Left colon (tissue), 2 donors: ENCODE measurements at regions not wholly inside any gene's neighbourhood (a gene's known extent, or its start where the extent isn't known, plus 50 kb on each side); places are given as distances from the start of the nearest gene placed in this dataset.
"Not testable (repeated sequence)": the region's sequence is repeated elsewhere in the genome, so short reads cannot be mapped to it uniquely, and the experiment has no call there.

Experiments used
- ATAC-seq: fragments of 200-7000 bp; cut with Tn5 transposase; one replicate; pipeline ENCODE4 v1.9.1; 2020; ENCODE audit warnings: mild to moderate bottlenecking, moderate library complexity
- DNase-seq, 2 donors: peaks; one replicate each; pipeline ENCODE4 v3.0.0-alpha.2; 2020
- intact Hi-C, 2 donors: fragments of 100-400 bp; cut with DNase I in 1 of 2; cut with micrococcal nuclease in 1 of 2; formaldehyde crosslinking; loops; one replicate each; pipeline versions ENCODE4 v1.11.2 to v1.14.0; 2022; cut with DNase I, micrococcal nuclease
- donor health status: DM: no; HTN: no; CAD: no.
- donor health status: DM: yes; HTN: yes; CAD: no.

GRCh38 chr10:64369885-64370773 lies 848.9 kb downstream of the REEP3 start:
- DNase-seq (no peak), ATAC-seq (peak; percentile 96)
- intact Hi-C loops, result no loop called here

- no peak for DNase-seq
- intact Hi-C loops, result no loop called here
- ATAC-seq, result no peak
These were observed 853.1 kb downstream of the REEP3 start for GRCh38 chr10:64374346-64374745.

- intact Hi-C loops, result no loop called here
- no peak for DNase-seq
- ATAC-seq, result peak; percentile 71
These were observed 855.0 kb downstream of the REEP3 start for GRCh38 chr10:64376167-64376566.

- ATAC-seq, result peak; percentile 85
- peak; percentile 11 to 27 for DNase-seq
- intact Hi-C loops, result no loop called here
These were observed 858.7 kb downstream of the REEP3 start for GRCh38 chr10:64379898-64380297.

- DNase-seq, result no peak
- intact Hi-C loops, result no loop called here
- no peak for ATAC-seq
These were observed 864.2 kb downstream of the REEP3 start for GRCh38 chr10:64385355-64385754.

DNA sequence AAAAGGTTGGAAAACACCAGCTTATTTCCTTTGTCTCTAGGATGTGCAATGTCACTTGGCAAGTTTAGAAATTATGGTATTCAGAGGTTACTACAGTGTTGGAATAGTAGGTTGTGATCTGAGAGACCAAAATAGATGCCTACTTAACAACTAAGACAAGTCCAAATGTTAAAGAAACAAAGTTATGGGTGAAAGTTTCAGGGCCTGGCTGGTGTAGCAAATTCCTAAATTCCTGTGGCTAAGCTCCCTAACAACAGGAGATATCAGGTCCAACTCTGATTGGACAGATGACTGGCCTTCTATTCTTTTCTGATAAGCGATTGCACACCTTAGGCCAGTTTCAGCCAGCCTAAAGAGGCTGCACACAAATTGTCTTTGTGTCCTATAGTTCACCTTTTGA lies 873.5 kb downstream of the REEP3 start:
- intact Hi-C loops, result no loop called here
- DNase-seq (no peak), ATAC-seq (no peak)

DNA sequence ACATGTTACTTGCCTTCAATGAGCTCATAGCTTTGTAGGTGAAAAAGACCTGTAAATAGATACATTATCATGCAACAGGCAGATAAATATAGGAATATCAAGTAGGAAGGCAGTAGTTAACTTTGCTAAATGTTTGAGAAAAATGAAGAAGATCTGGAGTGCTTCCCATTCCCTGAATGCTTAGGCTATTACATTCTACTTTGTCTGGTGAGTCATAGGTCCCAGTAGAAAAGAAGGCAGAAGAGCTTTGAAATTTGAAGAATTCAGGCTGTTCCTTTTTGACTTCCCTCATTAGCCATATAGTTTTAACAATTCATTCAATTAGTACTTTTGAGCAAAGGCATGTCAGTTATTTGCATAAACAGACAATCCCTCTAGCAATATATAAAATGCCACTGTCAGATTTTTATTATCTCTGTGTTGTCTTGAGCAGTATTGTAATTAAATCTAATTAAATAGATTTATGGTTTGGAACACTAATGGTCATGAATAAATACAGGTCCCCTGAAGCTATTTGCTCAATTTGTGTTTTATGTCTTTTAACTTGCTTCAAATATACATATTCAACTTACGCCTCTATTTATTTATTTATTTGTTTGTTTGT lies 875.0 kb downstream of the REEP3 start:
- intact Hi-C loops, result no loop called here
- DNase-seq (no peak), ATAC-seq (no peak)

DNA sequence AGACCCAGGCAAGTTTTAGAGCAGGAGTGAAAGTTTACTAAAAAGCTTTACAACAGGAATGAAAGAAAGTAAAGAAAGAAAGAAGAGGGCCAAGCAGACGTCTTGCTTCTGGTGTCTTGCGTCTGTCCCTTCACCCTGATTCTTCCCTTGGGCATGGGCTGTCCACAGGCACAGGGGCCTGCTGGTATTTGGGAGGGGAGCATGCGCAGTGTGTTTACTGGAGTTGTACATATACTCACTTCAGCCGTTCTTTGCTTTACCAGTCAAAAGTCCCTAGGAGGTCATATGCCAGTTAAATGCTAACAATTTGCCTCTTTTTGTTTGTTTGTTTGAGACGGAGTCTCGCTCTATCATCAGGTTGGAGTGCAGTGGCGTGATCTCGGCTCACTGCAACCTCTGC lies 875.9 kb downstream of the REEP3 start:
- no peak for DNase-seq
- no peak for ATAC-seq
- intact Hi-C loops, result no loop called here

DNA sequence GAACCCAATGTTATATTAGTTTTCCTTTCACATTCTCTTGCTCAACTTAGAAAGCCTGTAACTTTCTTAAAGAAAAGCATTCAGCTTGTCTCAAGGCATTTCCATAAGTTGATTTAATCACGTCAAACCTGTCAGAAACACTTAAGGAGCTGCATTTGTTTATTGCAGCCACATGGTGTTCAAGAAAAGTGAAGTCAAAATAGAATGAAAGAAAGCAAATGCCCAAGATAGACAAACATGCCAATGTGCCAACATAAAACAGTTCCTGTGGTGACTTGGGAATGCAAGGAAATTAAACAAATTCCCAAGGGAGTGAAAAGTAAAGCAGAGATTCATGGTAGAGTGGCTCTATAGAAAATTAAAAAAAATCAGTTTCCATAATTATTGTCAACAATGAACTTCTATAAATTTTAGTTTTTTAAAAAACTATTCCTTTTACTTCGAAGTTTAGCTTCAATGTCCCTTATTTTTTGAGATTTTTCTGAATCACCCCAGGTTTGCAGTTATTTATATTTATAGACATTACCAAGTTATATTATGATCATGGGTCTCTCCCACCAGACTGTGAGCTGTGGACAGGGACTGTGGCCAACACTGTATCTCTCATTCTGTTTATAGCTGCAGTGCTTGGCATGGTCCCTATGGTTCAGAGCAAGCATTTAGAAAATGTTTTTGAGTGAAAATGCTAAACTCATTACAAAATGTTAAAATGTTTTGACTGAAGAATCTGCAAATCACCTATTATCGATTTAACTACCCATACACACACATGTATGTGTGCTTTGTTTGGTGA lies 887.4 kb downstream of the REEP3 start:
- ATAC-seq (no peak), DNase-seq (no peak)
- intact Hi-C loops, result no loop called here

DNA sequence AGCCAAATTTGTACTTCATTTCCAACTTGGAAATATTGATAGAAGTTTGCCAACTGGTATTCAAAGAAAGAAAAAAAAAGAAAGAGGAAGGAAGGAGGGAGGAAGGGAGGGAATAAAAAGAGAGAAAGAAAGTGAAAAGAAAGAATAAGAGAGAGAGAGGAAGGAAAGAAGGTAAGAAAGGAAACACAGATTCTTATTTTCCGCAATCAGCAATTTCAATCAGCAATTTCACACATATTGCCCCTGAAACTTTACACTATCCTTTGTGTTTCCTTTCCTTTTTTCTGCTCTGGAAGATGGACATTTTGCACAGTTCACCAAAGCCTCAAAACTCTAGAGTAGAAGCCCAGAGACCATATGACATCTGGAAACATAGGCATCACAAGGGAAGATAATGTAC lies 888.1 kb downstream of the REEP3 start:
- DNase-seq (no peak), ATAC-seq (no peak)
- intact Hi-C loops, result no loop called here

DNA sequence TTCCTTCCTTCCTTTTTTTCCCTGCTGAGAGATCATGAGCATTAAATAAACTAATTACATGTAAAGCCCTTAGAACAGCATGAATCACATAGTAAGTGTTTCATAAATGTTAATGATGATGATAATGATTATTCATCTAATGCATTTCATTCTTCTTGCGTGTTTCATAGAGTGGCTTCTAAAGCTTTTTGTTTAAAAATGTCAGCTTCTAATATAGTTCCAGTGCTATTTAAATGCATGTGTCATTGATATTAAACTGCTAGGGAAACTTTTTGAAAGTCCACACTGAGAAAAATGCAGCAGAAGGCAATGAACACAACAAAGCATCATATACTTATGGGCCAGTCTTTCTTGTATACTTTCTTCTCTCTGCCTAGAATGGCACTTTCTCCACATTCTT lies 894.8 kb downstream of the REEP3 start:
- intact Hi-C loops, result no loop called here
- no peak for ATAC-seq
- DNase-seq, result no peak

- intact Hi-C loops, result no loop called here
- ATAC-seq (no peak), DNase-seq (no peak)
These were observed 898.3 kb downstream of the REEP3 start for GRCh38 chr10:64419461-64419860.

GRCh38 chr10:64426745-64427144 lies 905.5 kb downstream of the REEP3 start:
- no peak for DNase-seq
- intact Hi-C loops, result no loop called here
- ATAC-seq, result no peak

DNA sequence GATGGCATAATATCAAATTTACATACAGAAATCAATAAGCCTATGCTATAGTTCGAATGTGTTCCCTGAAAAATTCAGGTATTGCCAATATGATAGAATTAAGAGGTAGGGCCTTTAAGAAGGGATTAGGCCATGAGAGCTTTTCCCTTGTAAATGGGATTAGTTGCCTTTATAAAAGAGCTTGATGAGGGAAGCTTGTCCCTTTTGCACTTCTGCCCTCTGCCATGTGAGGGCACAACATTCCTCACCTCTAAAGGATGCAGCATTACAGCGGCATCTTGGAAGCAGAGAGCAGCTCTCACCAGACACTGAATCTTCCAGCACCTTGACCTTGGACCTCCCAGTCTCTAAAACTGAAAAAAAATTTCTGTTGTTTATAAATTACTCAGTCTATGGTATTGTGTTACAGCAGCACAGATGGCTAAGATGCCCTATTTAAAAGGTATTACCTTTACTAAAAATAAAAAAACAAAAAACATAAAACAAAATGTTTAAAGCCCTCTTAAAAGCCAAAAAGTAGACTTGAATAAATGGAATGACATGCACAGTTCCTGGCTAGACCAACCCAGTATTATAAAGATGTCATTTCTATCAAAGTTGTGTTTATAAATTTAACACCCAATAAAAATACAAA lies 909.6 kb downstream of the REEP3 start:
- ATAC-seq, result peak; percentile 71
- peak in 1 of 2 donors; percentile 23 for DNase-seq
- intact Hi-C loops, result no loop called here

GRCh38 chr10:64441872-64442271 lies 920.7 kb downstream of the REEP3 start:
- ATAC-seq, intact Hi-C loops, DNase-seq: not testable (repeated sequence)

GRCh38 chr10:64444163-64444562 lies 923.0 kb downstream of the REEP3 start:
- ATAC-seq, result no peak
- DNase-seq, result no peak
- intact Hi-C loops, result no loop called here

- ATAC-seq (no peak), DNase-seq (no peak)
These were observed 923.4 kb downstream of the REEP3 start for GRCh38 chr10:64444564-64444963.

DNA sequence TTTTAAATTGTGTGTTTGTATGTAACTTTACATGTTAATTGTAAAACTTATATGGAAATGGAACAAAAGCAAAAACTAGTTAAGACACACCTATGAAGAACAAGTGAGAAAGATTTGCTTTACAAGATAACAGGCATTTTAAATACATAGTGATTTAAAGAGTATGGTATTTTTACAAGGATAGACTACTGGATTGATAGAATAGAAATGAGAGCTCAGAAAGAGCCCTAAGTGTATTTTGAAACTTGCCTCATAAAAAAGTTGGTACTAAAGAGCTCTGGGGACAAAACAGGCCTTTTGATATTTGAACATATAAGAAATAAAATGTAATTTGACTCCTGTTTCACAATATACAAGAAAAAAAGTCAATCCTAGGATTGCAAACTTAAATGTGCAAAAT lies 928.4 kb downstream of the REEP3 start:
- intact Hi-C loops, result no loop called here
- ATAC-seq, result no peak

More at GRCh38 chr10:64444564-64444963, 923.4 kb downstream of the REEP3 start:
- intact Hi-C loops, result no loop called here

GRCh38 chr10:64450312-64450711 lies 929.1 kb downstream of the REEP3 start:
- DNase-seq (no peak), ATAC-seq (no peak)
- intact Hi-C loops, result no loop called here

More for the DNA sequence above, 928.4 kb downstream of the REEP3 start:
- no peak for DNase-seq
